Left lung (tissue), 4 donors: ENCODE measurements at regions not wholly inside any gene's neighbourhood (a gene's known extent, or its start where the extent isn't known, plus 50 kb on each side); places are given as distances from the start of the nearest gene placed in this dataset.

Experiments
- ATAC-seq: fragments of 200-7000 bp; cut with Tn5 transposase; one replicate; pipeline ENCODE4 v1.9.1; 2020; ENCODE audit warnings: moderate library complexity
- DNase-seq, 4 donors: peaks; one replicate each; pipeline ENCODE4 v3.0.0-alpha.2; 2013 to 2020
- H3K27ac ChIP-seq, 2 donors: fragments of 200-600 bp; sonication (generic) in 1 of 2; one replicate each; pipeline versions ENCODE4 v1.5.0 to v1.8.0; 2020 to 2021
- H3K27me3 ChIP-seq, 2 donors: fragments of 200-600 bp; sonication (generic) in 1 of 2; one replicate each; pipeline versions ENCODE4 v1.5.0 to v1.8.0; 2020 to 2021
- H3K36me3 ChIP-seq, 2 donors: fragments of 200-600 bp; sonication (generic) in 1 of 2; one replicate each; pipeline versions ENCODE4 v1.5.0 to v1.8.0; 2020 to 2021
- H3K4me1 ChIP-seq, 2 donors: fragments of 200-600 bp; one replicate each; pipeline ENCODE4 v1.8.0; 2021
- H3K4me3 ChIP-seq, 2 donors: fragments of 200-600 bp; sonication (generic) in 1 of 2; one replicate each; pipeline versions ENCODE4 v1.5.0 to v1.8.0; 2020 to 2021; ENCODE audit warnings: mild to moderate bottlenecking in 1 of 2
- H3K9me3 ChIP-seq, 2 donors: fragments of 200-600 bp; sonication (generic) in 1 of 2; one replicate each; pipeline versions ENCODE4 v1.5.0 to v1.8.0; 2020 to 2021
- intact Hi-C, 2 donors: fragments of 100-400 bp; cut with DNase I; formaldehyde crosslinking; loops; one replicate each; pipeline versions ENCODE4 v1.11.2 to v1.14.2; 2022
- TF ChIP-seq, protein P1 (sequence below), 2 donors: fragments of 200-600 bp; sonication (generic) in 1 of 2; IDR thresholded peaks; one replicate each; pipeline versions ENCODE4 v1.5.0 to v1.8.0; 2021; ENCODE audit warnings: antibody characterized with exemption in 2 of 2
- donor health status: DM: no; HTN: yes; CAD: no.
- donor health status: DM: no; HTN: no; CAD: no.

DNA sequence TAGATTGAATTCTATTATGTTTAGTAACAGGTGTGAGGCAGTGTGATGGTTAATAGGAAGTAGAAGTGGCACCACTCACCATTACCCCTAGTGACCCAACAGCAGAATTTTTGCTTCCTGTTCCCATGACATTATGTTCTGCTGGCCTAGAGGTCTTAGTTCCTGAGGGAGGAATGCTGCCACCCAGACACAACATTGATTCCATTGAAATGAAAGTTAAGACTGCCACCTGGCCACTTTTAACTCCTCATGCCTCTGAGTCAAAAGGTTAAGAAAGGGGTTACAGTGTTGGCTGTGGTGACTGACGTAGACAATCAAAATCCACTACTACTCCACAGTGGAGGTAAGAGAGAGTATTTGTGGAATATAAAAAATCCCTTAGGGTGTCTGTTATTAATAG lies 218.9 kb upstream of the NMUR2 start:
- Histone ChIP-seq H3K36me3 (no peaks in the 10 kb centered on the region), H3K27me3 (no peaks in the 10 kb centered on the region), H3K9me3 (no peaks in the 10 kb centered on the region), H3K4me1 (no peaks in the 10 kb centered on the region), H3K27ac (no peak overlapping the region), H3K4me3 (no peak overlapping the region)
- intact Hi-C loops: no loop called here
- DNase-seq: no peak
- ATAC-seq: no peak
- TF ChIP-seq, protein P1, sequence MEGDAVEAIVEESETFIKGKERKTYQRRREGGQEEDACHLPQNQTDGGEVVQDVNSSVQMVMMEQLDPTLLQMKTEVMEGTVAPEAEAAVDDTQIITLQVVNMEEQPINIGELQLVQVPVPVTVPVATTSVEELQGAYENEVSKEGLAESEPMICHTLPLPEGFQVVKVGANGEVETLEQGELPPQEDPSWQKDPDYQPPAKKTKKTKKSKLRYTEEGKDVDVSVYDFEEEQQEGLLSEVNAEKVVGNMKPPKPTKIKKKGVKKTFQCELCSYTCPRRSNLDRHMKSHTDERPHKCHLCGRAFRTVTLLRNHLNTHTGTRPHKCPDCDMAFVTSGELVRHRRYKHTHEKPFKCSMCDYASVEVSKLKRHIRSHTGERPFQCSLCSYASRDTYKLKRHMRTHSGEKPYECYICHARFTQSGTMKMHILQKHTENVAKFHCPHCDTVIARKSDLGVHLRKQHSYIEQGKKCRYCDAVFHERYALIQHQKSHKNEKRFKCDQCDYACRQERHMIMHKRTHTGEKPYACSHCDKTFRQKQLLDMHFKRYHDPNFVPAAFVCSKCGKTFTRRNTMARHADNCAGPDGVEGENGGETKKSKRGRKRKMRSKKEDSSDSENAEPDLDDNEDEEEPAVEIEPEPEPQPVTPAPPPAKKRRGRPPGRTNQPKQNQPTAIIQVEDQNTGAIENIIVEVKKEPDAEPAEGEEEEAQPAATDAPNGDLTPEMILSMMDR (IDR thresholded peaks at IDR 0.05): no peak

DNA sequence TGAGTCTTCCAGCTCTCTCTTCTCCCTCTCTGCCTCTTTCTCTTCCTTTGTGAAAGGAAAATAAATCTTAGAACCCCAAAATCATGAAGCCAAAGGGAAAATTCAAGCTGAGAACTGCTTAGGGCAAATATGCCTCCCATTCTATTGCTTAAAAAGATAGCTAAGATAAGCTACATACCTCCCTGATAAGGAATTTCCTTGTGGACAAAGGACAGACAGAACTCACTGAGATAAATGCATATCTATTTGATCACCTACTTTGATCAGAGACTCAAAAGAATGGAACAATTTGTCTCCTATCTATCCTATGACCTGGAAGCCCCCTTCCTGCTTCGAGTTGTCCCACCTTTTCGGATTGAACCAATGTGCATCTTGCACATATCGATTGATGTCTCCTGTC lies 220.6 kb upstream of the NMUR2 start:
- intact Hi-C loops: no loop called here
- H3K4me1 ChIP-seq: no peaks in the 10 kb centered on the region
- H3K27me3 ChIP-seq: no peaks in the 10 kb centered on the region
- no peaks in the 10 kb centered on the region for H3K36me3 ChIP-seq
- no peak overlapping the region for H3K4me3 ChIP-seq
- H3K9me3 ChIP-seq: no peaks in the 10 kb centered on the region
- DNase-seq (no peak), ATAC-seq (no peak)
- H3K27ac ChIP-seq: no peak overlapping the region
- TF ChIP-seq, protein P1 (IDR thresholded peaks at IDR 0.05): no peak

DNA sequence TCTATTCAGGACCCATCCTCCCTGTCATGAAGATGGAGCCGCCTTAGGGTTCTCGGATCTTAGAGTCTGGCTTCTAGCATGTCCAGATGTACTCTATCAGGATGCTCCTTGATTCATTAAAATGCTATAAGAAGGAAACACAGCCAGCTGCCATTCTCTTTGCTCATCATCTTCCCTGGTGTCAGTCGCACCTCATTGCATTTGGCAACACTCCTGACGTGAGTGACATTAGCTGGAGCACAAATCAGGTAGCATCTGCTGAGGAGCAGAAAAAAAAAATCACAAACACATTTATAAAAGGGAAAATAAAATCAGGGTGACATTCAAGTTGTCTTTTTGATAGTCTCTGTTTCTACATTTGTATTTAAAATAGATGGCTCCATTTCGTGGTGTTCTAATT lies 226.1 kb upstream of the NMUR2 start:
- intact Hi-C loops: no loop called here

DNA sequence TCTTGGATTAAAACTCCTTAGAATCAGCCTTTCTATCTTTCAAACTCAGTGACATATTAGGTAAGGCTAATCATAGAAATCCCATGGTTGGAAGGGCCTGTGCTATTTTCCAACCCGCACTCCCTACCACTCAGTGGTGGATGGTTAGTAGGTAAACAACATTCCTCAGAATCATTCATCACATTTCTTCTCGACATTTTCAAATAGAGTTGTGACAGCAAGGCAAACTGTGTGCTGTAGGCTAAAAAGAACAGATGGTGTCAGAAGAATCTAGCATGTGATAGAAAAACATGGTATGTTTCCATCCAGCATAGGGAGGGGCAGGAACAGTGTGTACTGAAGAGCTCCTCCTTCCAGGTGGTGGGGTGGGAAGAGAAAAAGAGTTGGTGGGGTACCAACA lies 227.3 kb upstream of the NMUR2 start:
- H3K4me3 ChIP-seq: no peak overlapping the region
- ATAC-seq (no peak), DNase-seq (no peak)
- H3K27me3 ChIP-seq: no peaks in the 10 kb centered on the region
- H3K9me3 ChIP-seq: no peaks in the 10 kb centered on the region
- no peak overlapping the region for H3K27ac ChIP-seq
- H3K4me1 ChIP-seq: no peaks in the 10 kb centered on the region
- intact Hi-C loops: no loop called here
- no peaks in the 10 kb centered on the region for H3K36me3 ChIP-seq
- TF ChIP-seq, protein P1 (IDR thresholded peaks at IDR 0.05): no peak

More for the DNA sequence above, 226.1 kb upstream of the NMUR2 start:
- no peak overlapping the region for H3K4me3 ChIP-seq
- H3K36me3 ChIP-seq: no peaks in the 10 kb centered on the region
- ATAC-seq (no peak), DNase-seq (no peak)
- H3K27ac ChIP-seq: no peak overlapping the region
- TF ChIP-seq, protein P1 (IDR thresholded peaks at IDR 0.05): no peak
- H3K27me3 ChIP-seq: no peaks in the 10 kb centered on the region
- H3K9me3 ChIP-seq: no peaks in the 10 kb centered on the region
- H3K4me1 ChIP-seq: no peaks in the 10 kb centered on the region

DNA sequence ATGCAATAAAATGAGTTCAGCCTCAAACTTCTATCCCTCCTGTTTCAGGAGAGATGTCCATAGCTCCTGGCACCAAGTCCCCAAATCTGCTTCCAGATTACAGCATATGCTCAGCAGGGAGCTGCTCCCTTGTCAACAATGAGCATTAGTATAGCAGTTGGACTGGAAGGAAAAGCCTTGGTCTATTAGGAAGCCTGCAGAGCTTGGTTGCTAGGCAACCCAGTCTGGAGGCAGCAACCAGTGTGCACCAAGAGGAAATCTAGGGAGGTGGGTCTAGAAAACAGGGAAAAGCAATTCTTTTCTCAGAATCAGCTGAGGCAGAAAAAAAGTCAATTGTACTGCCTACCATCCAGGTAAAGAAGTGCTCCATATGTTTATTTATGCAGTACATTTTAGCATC lies 229.5 kb upstream of the NMUR2 start:
- TF ChIP-seq, protein P1 (IDR thresholded peaks at IDR 0.05): no peak
- intact Hi-C loops: no loop called here
- Histone ChIP-seq H3K27ac (no peak overlapping the region), H3K9me3 (no peaks in the 10 kb centered on the region), H3K36me3 (no peaks in the 10 kb centered on the region), H3K27me3 (no peaks in the 10 kb centered on the region), H3K4me1 (no peaks in the 10 kb centered on the region), H3K4me3 (no peak overlapping the region)
- DNase-seq (peak in 1 of 4 donors; percentile 54), ATAC-seq (no peak)
